GM04503 (cell line): ENCODE measurements at regions not wholly inside any gene's neighbourhood (a gene's known extent, or its start where the extent isn't known, plus 50 kb on each side); places are given as distances from the start of the nearest gene placed in this dataset.
"Not testable (repeated sequence)": the region's sequence is repeated elsewhere in the genome, so short reads cannot be mapped to it uniquely, and the experiment has no call there.

ENCODE experiments used
- DNase-seq: peaks from one replicate; pipeline ENCODE4 v3.0.0-alpha.2; 2012; ENCODE audit warnings: low read depth

DNA sequence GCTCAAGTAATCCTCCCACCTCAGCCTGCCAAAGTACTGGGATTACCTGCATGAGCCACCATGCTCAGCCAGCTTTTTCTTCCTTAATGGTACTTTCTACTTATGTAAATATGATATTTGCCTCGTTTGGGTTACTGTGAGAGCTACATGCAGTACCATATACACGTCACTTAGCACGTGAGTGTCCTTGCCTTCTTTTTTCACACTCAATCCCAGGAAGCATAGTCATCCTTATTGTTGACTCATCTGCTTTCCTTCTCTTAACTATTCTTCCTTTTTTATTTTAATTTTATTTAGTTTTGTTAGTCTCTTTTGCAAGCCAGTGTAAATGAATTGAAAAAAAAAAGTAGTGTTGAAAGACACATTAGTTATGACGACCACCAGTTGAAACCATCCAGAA, 205.9 kb downstream of the HIPK3 start:
- no peak for DNase-seq

DNA sequence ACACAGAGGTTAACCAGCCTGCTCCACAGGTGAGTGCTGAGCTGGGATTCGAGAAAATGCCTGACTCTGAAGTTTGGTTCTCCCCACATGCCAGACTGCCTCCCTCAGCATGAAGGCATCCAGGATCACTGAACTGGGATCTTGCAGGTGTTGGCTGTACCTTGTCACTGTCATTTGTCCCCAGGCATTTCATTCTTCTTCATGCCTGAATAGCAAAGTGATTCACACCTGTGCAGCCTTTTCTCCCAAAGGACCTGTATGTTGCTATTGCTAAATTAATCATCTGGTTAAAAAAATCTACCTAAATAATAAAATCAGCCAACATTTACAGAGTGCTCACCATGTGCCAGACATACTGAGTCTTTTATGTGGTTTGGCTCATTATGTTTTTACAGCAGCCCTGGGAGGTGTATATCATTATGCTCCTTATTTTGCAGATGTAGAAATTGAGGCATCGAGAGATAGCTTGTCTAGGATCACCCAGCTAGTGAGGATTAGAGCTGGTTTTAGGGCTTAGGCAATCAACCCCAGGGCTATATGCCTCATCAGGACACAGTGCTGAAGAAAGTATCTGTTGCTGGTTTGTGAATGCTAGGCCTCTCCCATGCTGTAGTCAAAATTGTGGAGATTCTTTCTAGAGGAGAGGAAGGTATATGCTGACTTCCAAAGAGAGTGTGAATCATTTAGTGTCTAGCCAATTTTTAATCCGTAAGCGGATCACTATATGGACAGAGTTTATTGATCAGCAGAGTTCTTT, 204.4 kb downstream of the HIPK3 start:
- DNase-seq = no peak

DNA sequence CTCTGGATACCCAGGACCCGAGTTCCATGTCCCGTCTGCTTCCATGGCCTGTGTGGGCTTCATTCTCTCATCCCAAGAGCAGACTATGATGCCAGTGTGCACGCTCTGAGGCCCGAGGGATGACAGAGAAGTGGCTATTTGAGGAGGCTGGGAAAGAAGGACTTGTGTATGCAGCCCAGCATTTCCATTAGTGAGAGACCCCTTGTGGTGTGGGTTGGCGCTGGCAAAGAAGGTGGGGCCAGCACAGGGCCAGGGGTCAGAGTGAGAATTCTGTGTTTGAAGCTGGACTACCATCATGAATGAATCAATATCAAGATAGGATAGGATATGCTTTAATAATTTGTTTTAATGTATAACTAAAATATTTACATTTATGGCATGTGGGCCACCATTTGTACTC, 200.8 kb downstream of the HIPK3 start:
- no peak for DNase-seq

DNA sequence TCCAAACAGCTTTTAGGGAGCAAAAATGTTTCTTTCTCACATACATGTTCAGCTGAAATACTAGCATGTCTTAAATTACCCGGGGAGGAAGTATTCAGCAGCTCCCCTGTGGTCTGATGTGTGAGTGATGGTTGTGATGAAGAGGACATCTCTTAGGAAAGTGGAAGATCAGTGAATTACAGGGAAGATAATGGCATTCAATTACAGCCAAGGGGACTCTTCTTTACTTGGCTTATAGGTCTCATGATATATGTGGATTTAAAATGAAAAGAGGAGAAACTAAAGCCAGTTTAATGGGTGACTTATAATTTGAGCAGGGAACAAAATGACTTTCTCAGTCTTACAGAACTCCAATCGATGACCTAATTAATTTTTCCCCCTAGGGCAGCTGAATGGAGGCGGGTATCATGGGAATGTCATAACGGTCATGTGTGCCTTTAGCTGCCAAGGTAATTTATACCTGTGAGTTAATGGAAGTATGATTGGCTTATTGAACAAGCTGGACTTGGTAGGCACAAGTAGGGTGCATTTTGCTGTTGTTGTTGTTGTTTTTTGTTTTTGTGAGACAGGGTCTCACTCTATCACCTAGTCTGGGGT, 198.8 kb downstream of the HIPK3 start:
- DNase-seq = no peak

DNA sequence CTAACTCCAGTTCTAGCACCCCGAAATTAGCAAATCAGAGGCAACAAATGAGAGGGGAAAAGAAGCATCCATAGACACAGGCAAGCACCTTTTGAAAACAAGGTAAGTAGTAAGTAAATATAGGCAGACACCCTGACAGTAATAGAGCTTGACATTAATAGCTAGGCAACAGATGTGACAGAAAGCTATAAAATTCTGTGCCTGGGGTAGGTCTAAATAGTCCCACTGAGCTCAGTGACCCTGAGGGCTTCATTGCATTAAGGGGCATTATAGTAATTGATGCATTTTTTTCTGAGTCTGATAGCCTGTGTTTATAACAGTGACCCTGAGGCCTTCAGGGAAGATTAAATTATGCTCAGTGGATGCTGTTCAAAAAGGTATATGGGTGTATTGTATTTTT, 197.1 kb downstream of the HIPK3 start:
- no peak for DNase-seq

DNA sequence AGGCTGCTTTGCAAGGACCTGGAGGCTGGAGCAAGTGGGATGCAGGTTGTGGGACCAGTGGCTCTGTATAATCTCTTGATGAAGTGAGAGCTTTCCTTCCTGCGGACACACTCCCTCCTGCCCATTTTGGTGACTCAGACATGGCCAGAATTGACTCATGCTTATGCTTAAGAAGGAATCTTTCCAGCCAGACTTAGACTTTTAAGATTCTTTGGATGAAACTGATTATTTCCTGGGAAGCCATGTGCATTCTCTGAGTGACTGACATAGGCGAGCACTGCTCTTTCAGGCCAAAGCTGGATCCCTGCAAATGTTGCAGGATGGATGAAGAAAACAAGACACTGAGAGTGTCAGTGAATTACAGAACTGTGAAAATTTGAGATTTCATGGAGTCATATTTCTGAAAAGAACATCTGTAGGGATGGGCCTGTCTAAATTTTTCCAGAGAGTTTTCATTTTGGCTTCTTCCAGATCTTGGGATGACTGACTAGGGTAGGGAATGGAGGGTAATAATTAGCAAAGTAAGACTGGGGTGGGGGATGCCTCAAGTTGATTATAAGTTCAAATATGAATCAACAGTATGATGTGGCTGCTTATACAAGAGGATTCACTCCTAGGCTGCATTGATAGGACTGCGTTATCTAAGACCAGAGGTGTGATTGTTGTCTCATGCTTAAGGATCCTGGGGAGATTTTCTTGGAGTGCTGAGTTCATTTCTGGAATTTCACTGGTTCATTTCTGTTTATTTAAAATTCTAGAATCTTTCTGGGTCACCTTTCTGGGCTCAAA, 195.8 kb downstream of the HIPK3 start:
- DNase-seq = peak; percentile 76

DNA sequence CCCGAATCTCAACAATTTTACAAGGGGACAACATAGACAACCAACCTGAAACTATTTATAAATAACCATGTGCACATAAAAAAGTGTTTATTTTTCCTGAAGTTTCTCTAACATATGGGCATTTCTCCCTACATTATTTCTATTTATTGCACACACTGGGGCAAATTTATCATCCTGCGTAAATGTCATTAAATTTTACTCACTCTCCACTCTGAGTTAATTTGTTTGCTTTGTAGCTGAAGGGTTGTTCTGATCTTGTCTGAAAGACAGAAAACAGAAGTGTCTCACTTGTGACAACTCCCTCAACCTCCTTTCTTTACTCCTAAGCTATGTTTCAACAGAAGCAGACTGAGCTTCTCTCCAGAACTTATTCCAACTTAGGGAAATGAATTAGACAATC, 194.2 kb downstream of the HIPK3 start:
- DNase-seq = no peak

DNA sequence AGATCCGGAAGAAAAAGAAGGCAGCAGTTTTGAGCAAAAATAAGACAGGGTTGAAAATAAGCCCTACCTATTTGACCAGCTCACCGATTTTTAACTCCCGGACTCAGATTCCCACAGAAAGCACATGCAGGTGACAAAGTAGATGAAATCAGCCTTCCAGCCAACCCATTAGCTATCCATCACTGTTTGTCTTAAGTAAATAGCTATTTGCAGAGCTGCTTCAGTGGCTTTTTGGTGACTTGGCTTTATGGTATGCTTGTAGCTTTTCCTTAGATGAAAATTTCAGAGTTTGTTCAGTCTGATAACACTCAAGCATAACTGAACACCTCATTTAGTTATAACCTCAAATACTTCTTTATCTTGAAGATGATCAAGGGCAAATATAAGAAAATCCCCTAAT, 192.6 kb downstream of the HIPK3 start:
- no peak for DNase-seq

DNA sequence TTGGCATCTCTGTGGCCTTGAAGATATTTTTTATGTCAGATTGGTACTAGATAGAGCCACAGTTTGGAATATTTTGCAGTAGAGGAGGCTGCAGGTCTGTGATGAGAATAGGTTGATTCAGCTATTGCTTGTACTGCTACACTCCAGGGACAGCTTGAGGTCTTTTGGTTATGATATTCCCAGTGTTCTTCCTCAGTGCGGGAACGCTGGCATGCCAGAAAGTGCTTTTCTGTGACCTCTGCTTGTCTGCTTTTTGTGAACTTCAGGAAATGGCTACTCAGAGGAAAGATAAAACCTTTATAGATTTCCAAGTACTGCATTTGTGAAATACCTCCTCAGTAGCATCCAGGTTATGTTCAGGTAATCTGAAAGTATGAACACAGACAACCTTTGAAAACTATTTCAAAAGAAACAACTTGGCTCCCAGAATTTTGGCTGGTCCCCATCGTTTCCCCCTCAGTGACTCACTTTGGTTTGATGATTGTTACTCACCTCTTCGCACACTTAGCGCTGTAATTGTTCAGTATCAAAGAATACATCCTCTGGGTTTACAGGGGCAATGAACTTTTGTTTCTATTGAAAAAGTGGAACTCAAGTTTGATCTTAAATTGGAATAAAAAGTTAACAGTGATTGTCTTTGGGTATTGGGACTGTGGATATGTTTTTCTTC, 191.4 kb downstream of the HIPK3 start:
- no peak for DNase-seq

DNA sequence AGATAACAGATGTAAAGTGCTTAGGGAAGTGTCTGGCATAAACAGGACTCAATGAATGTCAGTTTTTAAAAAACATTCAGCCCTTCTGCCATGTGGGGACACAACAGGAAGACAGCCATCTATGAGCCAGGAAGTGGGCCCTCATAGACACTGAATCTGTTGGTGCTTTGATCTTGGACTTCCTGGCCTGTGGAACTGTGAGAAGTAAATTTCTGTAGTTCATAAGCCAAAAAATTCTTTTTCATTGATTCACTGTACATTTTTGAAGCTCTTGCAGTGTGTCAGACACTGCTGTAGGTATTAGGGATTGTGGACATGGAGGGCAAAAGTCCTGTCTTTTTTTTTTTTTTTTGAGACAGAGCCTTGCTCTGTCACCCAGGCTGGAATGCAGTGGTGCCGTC, 188.6 kb downstream of the HIPK3 start:
- DNase-seq = peak; percentile 57

DNA sequence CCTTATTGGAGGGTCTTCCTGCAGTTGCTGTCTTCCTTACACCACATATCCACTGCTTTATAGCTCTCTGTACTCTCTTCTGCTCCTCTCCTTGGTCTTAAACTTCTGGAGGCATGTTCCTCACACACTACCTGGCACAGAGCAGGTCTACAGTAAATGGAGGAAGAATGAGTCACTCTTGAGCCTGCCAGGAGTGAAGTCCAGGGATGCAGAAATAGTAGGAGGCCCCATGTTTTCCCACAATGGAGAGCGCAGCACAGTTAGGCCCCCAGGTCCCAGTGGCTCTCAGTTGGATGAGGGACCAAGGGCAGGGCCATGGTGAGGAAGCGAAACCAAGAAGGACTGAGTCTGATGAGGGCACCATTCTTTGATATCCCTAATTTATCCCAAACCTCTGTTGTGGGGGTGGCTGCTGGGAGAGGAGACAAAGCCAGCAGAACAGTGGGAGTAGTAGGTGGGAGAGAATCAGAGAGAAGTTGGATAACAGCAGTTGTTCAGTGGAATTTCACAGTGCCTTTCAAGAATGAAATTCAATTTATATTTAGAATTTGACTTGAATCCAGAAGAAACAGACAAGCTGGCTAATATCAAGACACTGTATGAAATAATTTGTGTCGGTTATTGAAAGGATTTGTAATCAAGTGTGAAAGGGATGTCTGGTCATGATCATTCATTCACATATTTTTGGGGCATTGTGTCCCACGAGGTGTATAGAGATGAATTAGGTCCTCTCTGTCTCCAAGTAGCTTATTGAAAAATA, 187.8 kb downstream of the HIPK3 start:
- DNase-seq = no peak

DNA sequence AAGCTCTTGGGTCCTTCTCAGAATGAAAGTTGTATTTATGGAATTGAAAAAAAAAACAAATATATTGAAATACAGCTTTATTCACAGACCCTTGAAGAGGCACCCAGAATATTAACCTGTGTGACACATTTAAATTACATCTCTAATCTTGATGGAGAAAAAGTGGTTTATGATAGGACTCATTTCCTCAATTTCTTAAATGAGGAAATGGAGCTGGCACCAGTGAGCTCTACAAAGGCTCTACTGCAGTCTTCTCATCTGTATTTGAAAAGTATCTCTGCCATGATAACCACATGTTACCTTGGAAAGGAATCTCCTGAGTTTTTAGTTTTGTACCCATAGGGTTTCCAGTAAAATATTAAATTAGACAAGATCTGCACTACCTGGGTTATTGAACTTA, 186.5 kb downstream of the HIPK3 start:
- DNase-seq = no peak

DNA sequence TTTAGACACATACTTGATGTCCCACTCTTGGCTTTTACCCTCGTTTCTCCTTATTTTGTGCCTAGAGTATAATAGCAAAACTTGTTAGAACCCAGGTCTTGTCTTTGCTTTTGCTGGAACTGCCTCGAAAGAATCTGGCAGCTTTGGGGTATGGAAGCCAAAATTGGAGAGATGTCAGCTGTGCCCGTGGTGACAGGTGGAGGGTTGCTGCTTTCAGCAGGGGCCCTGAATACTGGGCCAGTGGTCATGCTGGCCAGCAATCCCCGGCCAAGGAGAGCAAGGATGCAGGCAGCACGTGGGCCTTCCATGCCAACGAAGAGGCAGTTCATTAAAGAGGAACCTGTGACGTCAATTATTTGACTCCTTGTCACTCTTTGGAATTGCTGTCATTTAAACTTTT, 181.1 kb downstream of the HIPK3 start:
- DNase-seq = no peak

DNA sequence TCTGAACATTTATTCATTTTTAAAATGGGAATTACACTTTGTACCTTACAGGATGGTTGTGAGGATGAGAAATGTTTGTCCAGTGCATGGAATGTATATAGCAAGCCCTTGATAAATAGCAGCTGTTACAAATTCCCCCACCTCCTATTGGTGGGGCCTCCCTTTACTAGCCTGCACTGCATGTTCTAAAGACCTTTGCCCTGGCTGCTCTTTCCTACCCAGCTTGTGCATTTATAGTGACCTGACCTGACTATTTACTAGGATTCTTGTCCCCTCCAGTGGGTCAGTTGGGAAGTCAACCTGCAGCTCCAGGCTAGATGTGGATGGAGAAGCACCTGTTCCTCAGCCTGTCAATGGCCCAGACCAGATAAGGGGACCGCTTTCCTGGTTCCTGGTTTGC, 180.3 kb downstream of the HIPK3 start:
- DNase-seq = no peak

DNA sequence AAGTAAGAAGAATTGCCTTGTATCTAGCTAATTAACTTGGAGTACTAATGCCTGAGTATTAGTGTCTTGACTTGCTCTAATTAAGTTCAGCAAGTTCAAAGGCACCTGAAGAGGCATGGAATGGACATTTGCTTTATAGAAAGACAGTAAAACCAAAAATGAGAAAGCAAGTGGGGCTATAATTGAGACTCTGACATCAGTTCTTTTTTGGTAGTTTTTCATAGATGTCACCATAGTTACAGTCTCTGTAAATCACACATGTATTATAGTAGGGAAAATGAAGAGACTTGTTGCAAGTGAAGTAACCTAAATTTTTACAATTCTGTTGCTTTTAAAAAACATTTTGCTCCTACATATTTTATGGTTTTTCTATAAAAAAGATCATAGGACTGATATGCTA, 178.0 kb downstream of the HIPK3 start:
- DNase-seq = no peak

DNA sequence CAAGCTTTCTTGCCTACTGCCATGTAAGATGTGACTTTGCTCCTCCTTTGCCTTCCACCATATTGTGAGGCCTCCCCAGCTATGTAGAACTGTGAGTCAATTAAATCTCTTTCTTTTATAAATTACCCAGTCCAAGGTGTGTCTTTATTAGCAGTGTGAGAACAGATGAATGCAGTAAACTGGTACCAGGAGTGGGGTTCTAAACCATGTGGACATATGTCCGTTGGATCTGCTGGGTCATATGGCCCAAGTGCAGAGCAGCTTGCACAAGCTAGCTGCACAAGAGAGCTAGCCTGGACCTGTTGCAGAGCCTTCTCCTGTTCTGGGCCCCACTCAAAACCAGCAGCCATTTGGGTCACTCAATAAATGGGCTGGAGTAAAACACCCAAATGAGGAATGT, 177.1 kb downstream of the HIPK3 start:
- DNase-seq = no peak

DNA sequence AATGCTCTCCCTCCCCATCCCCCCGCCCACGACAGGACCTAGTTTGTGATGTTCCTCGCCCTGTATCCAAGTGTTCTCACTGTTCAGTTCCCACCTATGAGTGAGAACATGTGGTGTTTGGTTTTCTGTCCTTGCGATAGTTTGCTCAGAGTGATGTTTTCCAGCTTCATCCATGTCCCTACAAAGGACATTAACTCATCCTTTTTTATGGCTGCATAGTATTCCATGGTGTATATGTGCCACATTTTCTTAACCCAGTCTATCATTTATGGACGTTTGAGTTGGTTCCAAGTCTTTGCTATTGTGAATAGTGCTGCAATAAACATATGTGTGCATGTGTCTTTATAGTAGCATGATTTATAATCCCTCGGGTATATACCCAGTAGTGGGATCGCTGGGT, 171.3 kb downstream of the HIPK3 start:
- not testable (repeated sequence) for DNase-seq

DNA sequence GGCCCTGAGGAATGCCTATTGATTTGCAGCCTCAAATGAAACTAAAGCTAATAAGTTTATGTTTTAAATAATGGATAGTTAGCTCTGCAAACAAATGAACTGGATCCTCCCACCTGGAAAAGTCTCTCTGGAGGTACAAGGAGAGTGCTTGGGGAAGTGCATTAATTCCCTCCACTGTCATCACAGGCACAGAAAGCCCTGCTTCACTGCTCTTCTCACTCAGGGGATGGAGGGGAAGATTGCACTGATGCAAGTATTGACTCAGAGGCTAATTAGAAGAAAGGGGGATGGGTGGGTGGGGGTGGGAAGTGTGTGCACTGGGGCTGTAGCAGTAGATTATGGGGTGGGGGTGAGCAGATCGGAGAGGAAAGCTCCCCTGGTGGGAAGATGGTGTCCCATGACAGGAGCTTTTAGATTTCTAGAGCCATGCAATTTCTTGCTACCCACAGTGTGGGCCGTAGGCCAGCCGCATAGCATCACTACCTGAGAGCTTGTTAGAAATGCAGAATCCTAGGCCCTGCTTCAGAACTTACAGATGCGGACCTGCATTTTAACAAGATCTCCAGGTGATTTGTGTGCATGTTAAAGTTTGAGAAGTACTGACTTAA, 163.9 kb downstream of the HIPK3 start:
- DNase-seq = no peak

DNA sequence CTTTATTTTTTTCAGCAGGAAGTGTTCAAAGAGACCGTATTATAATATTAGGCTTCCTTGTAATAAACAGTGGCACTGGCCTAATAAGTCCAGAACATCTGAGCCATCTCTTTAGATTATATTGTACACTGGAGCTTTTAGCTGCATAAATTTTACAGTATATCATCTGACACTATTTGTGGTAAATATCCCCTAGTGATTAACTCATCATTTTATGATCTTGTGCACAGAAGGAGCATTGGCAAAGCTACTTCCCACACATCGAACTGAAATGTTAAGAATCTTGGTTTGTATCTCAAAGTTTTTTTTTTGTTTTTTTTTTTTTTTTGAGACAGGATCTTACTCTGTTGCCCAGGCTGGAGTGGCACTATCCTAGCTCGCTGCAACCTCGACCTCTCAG, 162.7 kb downstream of the HIPK3 start:
- DNase-seq = peak; percentile 30

DNA sequence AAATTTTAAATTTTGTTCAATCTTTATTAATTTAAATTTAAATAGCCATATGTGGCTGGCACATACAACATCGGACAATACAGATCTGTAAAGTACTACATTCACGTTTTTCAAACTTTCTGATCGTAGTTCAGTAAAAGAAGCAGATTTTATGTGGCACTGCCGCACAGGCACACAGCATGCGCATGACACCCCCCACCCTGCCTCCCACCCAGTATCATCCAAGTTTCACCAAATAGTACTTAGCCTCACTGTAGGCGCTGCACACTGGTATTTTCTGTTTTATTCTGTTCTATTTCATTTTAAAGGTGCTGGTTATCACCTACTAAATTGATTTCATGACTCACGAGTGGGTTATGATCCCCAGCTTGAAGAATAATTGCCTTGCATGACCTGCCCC, 159.9 kb downstream of the HIPK3 start:
- DNase-seq = no peak

DNA sequence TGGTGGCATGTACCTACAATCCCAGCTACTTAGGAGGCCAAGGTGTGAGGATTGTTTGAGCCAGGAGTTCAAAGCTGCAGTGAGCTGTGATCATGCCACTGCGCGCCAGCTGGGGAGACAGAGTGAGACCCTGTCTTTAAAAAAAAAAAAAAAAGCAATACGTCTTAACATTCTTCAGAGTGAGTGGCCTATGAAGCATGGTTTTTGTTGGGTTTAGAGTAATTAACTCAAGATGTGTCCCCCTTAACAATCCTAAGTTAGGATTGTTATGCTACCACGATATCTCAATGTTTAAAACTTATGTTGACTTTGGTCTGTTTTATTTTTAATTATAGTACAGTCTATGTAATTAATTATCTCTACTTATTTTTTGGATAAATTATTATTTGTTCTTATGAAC, 156.1 kb downstream of the HIPK3 start:
- DNase-seq = no peak

DNA sequence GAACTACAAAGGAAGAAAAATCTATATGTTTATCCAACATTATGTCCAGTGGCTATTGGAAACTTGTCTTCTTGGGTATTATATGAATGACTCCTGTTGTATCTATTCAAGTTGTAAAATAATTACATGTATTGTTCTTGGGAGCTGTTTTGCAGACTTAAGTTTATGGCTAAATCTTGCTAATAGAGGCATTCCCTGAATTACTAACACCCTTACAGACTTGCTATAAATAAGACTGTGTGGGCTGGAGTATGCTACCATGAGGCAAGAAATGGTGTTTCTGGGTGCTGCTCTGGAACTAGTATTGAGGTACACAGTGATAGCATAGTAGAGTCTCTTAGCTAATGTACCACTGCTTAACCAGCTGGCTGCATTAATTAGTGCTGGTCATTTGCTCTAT, 155.1 kb downstream of the HIPK3 start:
- no peak for DNase-seq
